ENCODE measurements at regions not wholly inside any gene's neighbourhood (a gene's known extent, or its start where the extent isn't known, plus 50 kb on each side); places are given as distances from the start of the nearest gene placed in this dataset.

GRCh38 chr17:71900621-71901229 is 220.1 kb upstream of the SOX9 start:
- TF ChIP-seq ZNF317 (CRISPR knock-in tag; IDR thresholded peaks at IDR 0.05; ENCODE audit: borderline replicate concordance, low read depth): no peak
- TF ChIP-seq MAX (CRISPR knock-in tag; IDR thresholded peaks at IDR 0.05): no peak
- TF ChIP-seq PREB (CRISPR knock-in tag; IDR thresholded peaks at IDR 0.05; ENCODE audit: borderline replicate concordance): no peak
